ENCODE measurements at regions not wholly inside any gene's neighbourhood (a gene's known extent, or its start where the extent isn't known, plus 50 kb on each side); places are given as distances from the start of the nearest gene placed in this dataset.

DNA sequence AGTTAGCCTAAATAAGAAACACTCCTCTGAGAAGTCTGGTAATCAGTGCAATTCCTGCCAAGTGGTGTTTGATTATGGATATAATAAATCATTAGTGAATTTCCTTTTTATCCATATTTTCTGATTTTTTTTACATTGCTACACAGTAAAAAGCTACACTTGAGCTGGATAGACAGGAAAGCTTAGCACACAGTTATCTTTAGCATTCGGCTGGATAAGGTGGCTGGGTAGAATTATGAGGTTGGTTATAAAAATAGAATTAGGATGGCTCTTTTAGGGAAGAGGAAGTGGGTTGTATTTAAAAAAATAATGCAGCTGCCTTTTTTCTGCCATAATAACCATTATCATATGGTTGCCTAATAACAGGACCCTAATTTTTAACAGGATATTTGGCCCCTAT lies 460.6 kb downstream of the NAF1 start:
- TF ChIP-seq, protein P1, sequence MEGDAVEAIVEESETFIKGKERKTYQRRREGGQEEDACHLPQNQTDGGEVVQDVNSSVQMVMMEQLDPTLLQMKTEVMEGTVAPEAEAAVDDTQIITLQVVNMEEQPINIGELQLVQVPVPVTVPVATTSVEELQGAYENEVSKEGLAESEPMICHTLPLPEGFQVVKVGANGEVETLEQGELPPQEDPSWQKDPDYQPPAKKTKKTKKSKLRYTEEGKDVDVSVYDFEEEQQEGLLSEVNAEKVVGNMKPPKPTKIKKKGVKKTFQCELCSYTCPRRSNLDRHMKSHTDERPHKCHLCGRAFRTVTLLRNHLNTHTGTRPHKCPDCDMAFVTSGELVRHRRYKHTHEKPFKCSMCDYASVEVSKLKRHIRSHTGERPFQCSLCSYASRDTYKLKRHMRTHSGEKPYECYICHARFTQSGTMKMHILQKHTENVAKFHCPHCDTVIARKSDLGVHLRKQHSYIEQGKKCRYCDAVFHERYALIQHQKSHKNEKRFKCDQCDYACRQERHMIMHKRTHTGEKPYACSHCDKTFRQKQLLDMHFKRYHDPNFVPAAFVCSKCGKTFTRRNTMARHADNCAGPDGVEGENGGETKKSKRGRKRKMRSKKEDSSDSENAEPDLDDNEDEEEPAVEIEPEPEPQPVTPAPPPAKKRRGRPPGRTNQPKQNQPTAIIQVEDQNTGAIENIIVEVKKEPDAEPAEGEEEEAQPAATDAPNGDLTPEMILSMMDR (conservative IDR thresholded peaks at IDR 0.05), result no peak
- H3K4me3 Mint-ChIP-seq, result no peak overlapping the region
- no peak overlapping the region for H3K27ac Mint-ChIP-seq (ENCODE audit: unreplicated experiment)

DNA sequence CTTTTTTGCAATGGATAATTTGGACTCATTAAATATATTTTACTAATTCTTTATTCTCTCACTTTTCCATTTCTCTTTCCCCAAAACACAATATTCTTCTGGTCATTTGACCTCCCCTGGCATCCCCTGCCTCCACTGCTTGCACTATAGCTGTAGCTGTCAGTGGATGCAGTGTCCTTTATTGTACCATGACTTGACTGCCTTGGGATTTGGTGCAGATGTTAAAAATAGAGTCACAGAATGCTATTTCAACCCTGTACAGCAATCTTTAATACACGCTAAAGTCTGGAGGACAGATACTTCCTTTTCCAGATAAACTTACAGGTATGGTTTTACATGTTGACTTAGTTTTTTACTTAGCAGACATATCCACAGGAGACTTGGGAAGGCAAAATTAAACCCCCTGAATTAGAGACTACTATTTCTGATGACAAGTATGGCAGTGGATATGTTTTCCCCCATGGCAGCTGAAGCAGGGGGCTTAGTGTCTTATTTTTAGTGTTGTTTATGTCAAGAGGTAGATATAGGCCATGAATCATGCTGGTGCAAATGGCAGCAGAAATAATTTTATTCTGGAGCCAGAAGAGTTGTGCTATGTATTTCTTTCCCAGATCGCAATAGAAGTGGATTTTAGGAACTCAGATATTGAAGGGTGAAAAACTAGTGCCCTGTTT lies 461.4 kb downstream of the NAF1 start:
- Mint-ChIP-seq H3K27ac (ENCODE audit: unreplicated experiment) (no peak overlapping the region), H3K27me3 (ENCODE audit: low read depth) (no peaks in the 10 kb centered on the region), H3K36me3 (ENCODE audit: low read depth) (no peaks in the 10 kb centered on the region), H3K9me3 (peaks cover under 1% of the 10 kb centered on the region), H3K4me3 (no peak overlapping the region), H3K4me1 (no peaks in the 10 kb centered on the region)
- DNase-seq (ENCODE audit: low read depth, low spot score), result no peak
- TF ChIP-seq, protein P1 (conservative IDR thresholded peaks at IDR 0.05), result no peak

More for the DNA sequence above, 460.6 kb downstream of the NAF1 start:
- H3K27me3 Mint-ChIP-seq (ENCODE audit: low read depth), result no peaks in the 10 kb centered on the region
- DNase-seq (ENCODE audit: low read depth, low spot score), result no peak
- peaks cover 6% of the 10 kb centered on the region for H3K9me3 Mint-ChIP-seq
- no peaks in the 10 kb centered on the region for H3K36me3 Mint-ChIP-seq (ENCODE audit: low read depth)
- H3K4me1 Mint-ChIP-seq, result no peaks in the 10 kb centered on the region

DNA sequence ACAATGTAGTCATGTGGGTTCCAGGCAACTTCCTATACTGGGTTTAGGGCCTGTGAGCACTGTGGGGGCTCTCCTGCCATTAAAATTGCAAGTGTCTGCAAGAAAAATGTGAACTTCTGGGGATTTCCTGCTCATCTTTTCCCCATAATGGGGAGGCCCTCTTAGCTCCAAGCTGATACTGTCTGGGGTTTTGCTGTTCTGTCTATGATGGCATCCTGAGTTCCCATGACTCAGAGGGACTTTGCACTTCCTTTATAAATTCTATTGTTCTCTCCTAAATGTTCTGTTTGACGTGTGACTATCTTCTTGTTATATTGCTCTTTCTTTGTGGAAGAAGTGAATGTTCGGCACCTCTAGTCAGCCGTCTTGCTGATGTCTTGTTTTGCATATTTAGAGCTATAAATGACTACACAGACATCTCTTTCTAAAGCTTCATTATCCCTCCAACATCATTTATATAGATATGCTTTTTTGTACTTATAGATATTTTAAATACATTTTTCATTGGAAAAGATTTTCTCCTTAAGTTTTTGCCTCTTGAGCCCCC lies 465.8 kb downstream of the NAF1 start:
- H3K36me3 Mint-ChIP-seq (ENCODE audit: low read depth), result no peaks in the 10 kb centered on the region
- H3K4me1 Mint-ChIP-seq, result no peaks in the 10 kb centered on the region
- DNase-seq (ENCODE audit: low read depth, low spot score), result no peak
- no peaks in the 10 kb centered on the region for H3K27me3 Mint-ChIP-seq (ENCODE audit: low read depth)
- no peak overlapping the region for H3K4me3 Mint-ChIP-seq
- peaks cover 5% of the 10 kb centered on the region for H3K9me3 Mint-ChIP-seq
- no peak overlapping the region for H3K27ac Mint-ChIP-seq (ENCODE audit: unreplicated experiment)
- TF ChIP-seq, protein P1 (conservative IDR thresholded peaks at IDR 0.05), result no peak

DNA sequence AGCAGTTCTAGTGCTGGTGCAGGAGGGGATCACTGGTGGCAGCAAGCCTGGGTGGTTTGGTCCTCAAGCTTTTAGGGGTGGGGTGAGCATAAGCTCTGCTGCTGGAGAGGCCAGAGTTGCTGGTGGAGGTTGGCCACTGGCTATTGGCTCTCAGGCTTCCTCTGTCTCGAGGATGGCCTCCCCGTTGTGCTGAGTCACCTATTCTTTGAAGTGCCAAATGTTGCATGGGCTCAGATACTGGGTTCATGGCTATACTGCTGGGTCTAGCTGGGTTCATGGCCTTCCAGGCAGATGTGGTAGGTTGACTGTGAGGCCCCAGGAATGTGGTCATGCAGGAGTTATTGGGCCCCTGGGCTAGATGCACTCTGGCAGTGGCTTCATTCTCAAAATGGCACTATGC lies 466.3 kb downstream of the NAF1 start:
- TF ChIP-seq, protein P1 (conservative IDR thresholded peaks at IDR 0.05), result no peak
- no peak overlapping the region for H3K27ac Mint-ChIP-seq (ENCODE audit: unreplicated experiment)
- no peaks in the 10 kb centered on the region for H3K36me3 Mint-ChIP-seq (ENCODE audit: low read depth)
- no peak for DNase-seq (ENCODE audit: low read depth, low spot score)
- H3K4me3 Mint-ChIP-seq, result no peak overlapping the region
- no peaks in the 10 kb centered on the region for H3K4me1 Mint-ChIP-seq
- peaks cover 5% of the 10 kb centered on the region for H3K9me3 Mint-ChIP-seq
- H3K27me3 Mint-ChIP-seq (ENCODE audit: low read depth), result no peaks in the 10 kb centered on the region

DNA sequence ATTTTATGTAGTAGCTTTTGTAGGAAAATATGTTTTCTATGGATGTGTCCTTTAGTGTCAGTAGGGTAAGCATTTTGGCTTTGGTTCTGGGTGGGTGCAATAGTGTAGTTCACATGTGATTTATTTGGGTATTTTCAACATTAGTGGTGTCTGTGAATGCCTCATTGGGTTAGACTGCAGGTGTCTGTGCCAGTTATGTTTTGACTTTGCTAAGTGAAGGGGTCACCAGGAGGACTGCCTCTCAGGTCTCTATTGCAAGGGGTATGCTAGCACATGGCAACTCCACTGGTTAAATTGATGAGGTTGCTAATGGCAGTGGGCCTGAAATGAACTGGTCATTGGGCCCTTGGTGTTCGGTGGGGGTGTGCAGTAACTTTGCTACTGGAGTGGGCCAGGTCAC lies 467.1 kb downstream of the NAF1 start:
- peaks cover 5% of the 10 kb centered on the region for H3K9me3 Mint-ChIP-seq
- no peaks in the 10 kb centered on the region for H3K27me3 Mint-ChIP-seq (ENCODE audit: low read depth)
- no peaks in the 10 kb centered on the region for H3K4me1 Mint-ChIP-seq
- TF ChIP-seq, protein P1 (conservative IDR thresholded peaks at IDR 0.05), result no peak
- H3K4me3 Mint-ChIP-seq, result no peak overlapping the region
- no peaks in the 10 kb centered on the region for H3K36me3 Mint-ChIP-seq (ENCODE audit: low read depth)
- no peak for DNase-seq (ENCODE audit: low read depth, low spot score)
- no peak overlapping the region for H3K27ac Mint-ChIP-seq (ENCODE audit: unreplicated experiment)
